Kidney (tissue), 13 donors: ENCODE measurements at regions not wholly inside any gene's neighbourhood (a gene's known extent, or its start where the extent isn't known, plus 50 kb on each side); places are given as distances from the start of the nearest gene placed in this dataset.
A peak's percentile ranks its signal among the peaks of the same experiment; 100 is the strongest.

ENCODE experiments used
- DNase-seq, 5 donors: peaks; one replicate each; pipeline ENCODE4 v3.0.0-alpha.2; 2013 to 2020
- FAIRE-seq: peaks from 2 replicates; lab custom pipeline; 2012; peaks lifted over from hg19 to GRCh38; lab: Jason Lieb, UNC
- H3K27ac ChIP-seq, 2 donors: one replicate each; pipeline ENCODE4 v1.7.0; 2013; ENCODE audit warnings: low read depth in 2 of 2, low read length in 2 of 2, inconsistent platforms in 1 of 2
- H3K27me3 ChIP-seq: one replicate; pipeline ENCODE4 v1.7.1; 2013; ENCODE audit warnings: low read length, inconsistent platforms; ENCODE audit not compliant: control insufficient read depth, insufficient read depth
- H3K36me3 ChIP-seq, 3 donors: one replicate each; pipeline versions ENCODE4 v1.7.0 to v1.7.1; 2013; ENCODE audit warnings: low read length in 3 of 3, control low read depth in 1 of 3, inconsistent platforms in 1 of 3; ENCODE audit not compliant: insufficient read depth in 3 of 3, control insufficient read depth in 2 of 3
- H3K4me1 ChIP-seq, 3 donors: one replicate each; pipeline versions ENCODE4 v1.7.0 to v1.7.1; 2013; ENCODE audit warnings: low read length in 3 of 3, inconsistent platforms in 1 of 3, low read depth in 1 of 3; ENCODE audit not compliant: control insufficient read depth in 2 of 3, insufficient read depth in 2 of 3
- H3K4me3 ChIP-seq, 3 donors: one replicate each; pipeline versions ENCODE4 v1.7.0 to v1.8.1; 2013; ENCODE audit warnings: low read length in 3 of 3, control low read depth in 1 of 3, inconsistent platforms in 1 of 3
- H3K9ac ChIP-seq, 3 donors: one replicate each; pipeline versions ENCODE4 v1.7.0 to v1.7.1; 2013; ENCODE audit warnings: low read length in 3 of 3, control low read depth in 1 of 3, inconsistent platforms in 1 of 3
- H3K9me3 ChIP-seq, 3 donors: one replicate each; pipeline versions ENCODE4 v1.7.0 to v1.7.1; 2013; ENCODE audit warnings: low read length in 3 of 3, control low read depth in 1 of 3, inconsistent platforms in 1 of 3; ENCODE audit not compliant: control insufficient read depth in 2 of 3, insufficient read depth in 1 of 3
- CTCF ChIP-seq: IDR thresholded peaks from 3 replicates; pipeline ENCODE4 v1.5.1; 2012; ENCODE audit warnings: mild to moderate bottlenecking, moderate library complexity, borderline replicate concordance; ENCODE audit not compliant: insufficient read depth; ENCODE audit errors: extremely low read depth
- intact Hi-C: fragments of 100-400 bp; cut with DNase I; formaldehyde crosslinking; loops from one replicate; pipeline ENCODE4 v1.11.1; 2022
- donor health status: control.
- donor health status: control.
- donor health status: control.
- donor health status: control.
- donor health status: control.
- donor health status: DM: yes; HTN: yes; CAD: no.
- donor health status: Normal renal cell carcinoma (clear cell type).

- intact Hi-C loops, result no loop called here
- no peak for TF ChIP-seq CTCF
- H3K9me3 ChIP-seq, result no peaks in the 10 kb centered on the region
- H3K36me3 ChIP-seq, result no peaks in the 10 kb centered on the region
- H3K27me3 ChIP-seq, result no peaks in the 10 kb centered on the region
- no peak for DNase-seq
- no peak overlapping the region for H3K9ac ChIP-seq
- H3K27ac ChIP-seq, result no peak overlapping the region
- H3K4me3 ChIP-seq, result no peak overlapping the region
- no peaks in the 10 kb centered on the region for H3K4me1 ChIP-seq
- no peak for FAIRE-seq
These were observed 279.7 kb downstream of the XXYLT1 start for GRCh38 chr3:194991338-194991654.

- intact Hi-C loops, result no loop called here
- H3K4me3 ChIP-seq, result no peak overlapping the region
- no peak overlapping the region for H3K27ac ChIP-seq
- no peaks in the 10 kb centered on the region for H3K36me3 ChIP-seq
- no peaks in the 10 kb centered on the region for H3K4me1 ChIP-seq
- no peaks in the 10 kb centered on the region for H3K27me3 ChIP-seq
- FAIRE-seq, result no peak
- DNase-seq, result peak in 1 of 5 donors; percentile 6
- H3K9me3 ChIP-seq, result no peaks in the 10 kb centered on the region
- no peak for TF ChIP-seq CTCF
- no peak overlapping the region for H3K9ac ChIP-seq
These were observed 277.1 kb downstream of the XXYLT1 start for GRCh38 chr3:194993896-194994295.

GRCh38 chr3:194994551-194994981, 276.4 kb downstream of the XXYLT1 start:
- intact Hi-C loops, result no loop called here
- FAIRE-seq (no peak), DNase-seq (peak in 1 of 5 donors; percentile 6)

More at GRCh38 chr3:194994551-194994981, 276.4 kb downstream of the XXYLT1 start:
- Histone ChIP-seq H3K4me1 (no peaks in the 10 kb centered on the region), H3K9me3 (no peaks in the 10 kb centered on the region), H3K36me3 (no peaks in the 10 kb centered on the region), H3K9ac (no peak overlapping the region), H3K4me3 (no peak overlapping the region), H3K27me3 (no peaks in the 10 kb centered on the region), H3K27ac (no peak overlapping the region)
- TF ChIP-seq CTCF, result no peak
